ENCODE measurements at regions not wholly inside any gene's neighbourhood (a gene's known extent, or its start where the extent isn't known, plus 50 kb on each side); places are given as distances from the start of the nearest gene placed in this dataset.

- Histone ChIP-seq H3K36me3 (no peaks in the 10 kb centered on the region), H3K27ac (no peak overlapping the region), H3K9me3 (no peaks in the 10 kb centered on the region), H3K27me3 (no peaks in the 10 kb centered on the region), H3K4me3 (no peak overlapping the region), H3K4me1 (peaks cover 0 to 8% (median 2%) of the 10 kb centered on the region in 4 donors)
- no peak for ATAC-seq (ENCODE audit: low FRiP score in 2 of 2)
- no peak for TF ChIP-seq EP300 (IDR thresholded peaks at IDR 0.05)
- no peak for TF ChIP-seq POLR2A (IDR thresholded peaks at IDR 0.05)
- no peak for TF ChIP-seq POLR2AphosphoS5 (IDR thresholded peaks at IDR 0.05)
- no peak for TF ChIP-seq CTCF (IDR thresholded peaks at IDR 0.05)
- no peak for DNase-seq
- 91 to 93% methylated on average over 2 of the region's 2 CpGs for WGBS, 2 donors
Measured at GRCh38 chr11:19332476-19332875, 91.7 kb upstream of the E2F8 start.

DNA sequence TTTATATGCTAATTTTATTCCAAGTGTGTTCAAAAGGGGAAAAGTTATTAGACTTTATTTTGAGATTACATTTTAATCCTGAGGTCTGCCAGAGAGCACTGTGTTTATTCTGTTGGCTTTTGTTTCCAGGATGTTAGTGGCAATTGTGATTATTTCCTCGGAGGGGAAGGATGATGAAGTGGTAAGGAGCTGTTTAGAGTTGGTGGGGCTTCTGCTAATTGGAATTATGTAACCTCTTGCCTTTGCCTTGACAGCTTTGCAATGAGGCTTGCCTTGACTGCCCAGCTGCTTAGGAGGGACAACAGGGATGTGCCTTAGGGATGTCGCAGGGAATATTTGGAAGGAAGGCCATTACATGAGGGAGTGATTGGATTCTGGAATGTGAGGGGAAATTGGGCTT is 89.7 kb upstream of the E2F8 start:
- ATAC-seq (ENCODE audit: low FRiP score in 2 of 2) (no peak), DNase-seq (no peak)
- H3K9me3 ChIP-seq: no peaks in the 10 kb centered on the region
- no peak overlapping the region for H3K4me3 ChIP-seq
- no peak for TF ChIP-seq EP300 (IDR thresholded peaks at IDR 0.05)
- no peak for TF ChIP-seq POLR2A (IDR thresholded peaks at IDR 0.05)
- no peak for TF ChIP-seq CTCF (IDR thresholded peaks at IDR 0.05)
- no peak for TF ChIP-seq POLR2AphosphoS5 (IDR thresholded peaks at IDR 0.05)
- H3K36me3 ChIP-seq: no peaks in the 10 kb centered on the region
- peaks cover 0 to 8% (median 2%) of the 10 kb centered on the region in 4 donors for H3K4me1 ChIP-seq
- H3K27ac ChIP-seq: no peak overlapping the region
- no peaks in the 10 kb centered on the region for H3K27me3 ChIP-seq
- WGBS, 2 donors: 21 to 41% methylated on average over 2 of the region's 2 CpGs

DNA sequence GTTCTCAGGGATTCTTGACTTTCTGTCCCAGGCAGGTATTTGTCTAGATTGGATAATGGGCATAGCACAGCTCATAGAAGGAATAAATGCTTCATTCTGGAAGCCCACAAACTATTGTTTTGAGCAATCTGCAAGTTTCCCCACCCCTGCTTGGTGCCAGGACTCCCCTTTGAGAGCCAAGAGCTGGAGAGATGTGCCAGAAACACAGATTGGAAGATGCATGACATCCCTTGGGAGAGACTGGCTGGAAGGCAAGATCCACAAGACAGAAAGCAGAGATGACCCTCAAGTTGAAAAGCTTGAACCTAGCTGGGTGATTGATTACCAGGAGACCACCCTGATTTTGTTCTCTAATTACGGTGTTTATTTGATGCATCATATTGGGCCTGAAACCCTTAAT is 89.2 kb upstream of the E2F8 start:
- Histone ChIP-seq H3K4me3 (no peak overlapping the region), H3K27me3 (no peaks in the 10 kb centered on the region), H3K36me3 (no peaks in the 10 kb centered on the region), H3K27ac (no peak overlapping the region), H3K9me3 (no peaks in the 10 kb centered on the region), H3K4me1 (peaks cover 0 to 8% (median 2%) of the 10 kb centered on the region in 4 donors)
- no peak for ATAC-seq (ENCODE audit: low FRiP score in 2 of 2)
- WGBS, 2 donors: 81 to 95% methylated on average over 1 of the region's 1 CpG
- TF ChIP-seq CTCF (IDR thresholded peaks at IDR 0.05): no peak
- TF ChIP-seq POLR2A (IDR thresholded peaks at IDR 0.05): no peak
- no peak for TF ChIP-seq POLR2AphosphoS5 (IDR thresholded peaks at IDR 0.05)
- no peak for TF ChIP-seq EP300 (IDR thresholded peaks at IDR 0.05)
- DNase-seq: no peak

DNA sequence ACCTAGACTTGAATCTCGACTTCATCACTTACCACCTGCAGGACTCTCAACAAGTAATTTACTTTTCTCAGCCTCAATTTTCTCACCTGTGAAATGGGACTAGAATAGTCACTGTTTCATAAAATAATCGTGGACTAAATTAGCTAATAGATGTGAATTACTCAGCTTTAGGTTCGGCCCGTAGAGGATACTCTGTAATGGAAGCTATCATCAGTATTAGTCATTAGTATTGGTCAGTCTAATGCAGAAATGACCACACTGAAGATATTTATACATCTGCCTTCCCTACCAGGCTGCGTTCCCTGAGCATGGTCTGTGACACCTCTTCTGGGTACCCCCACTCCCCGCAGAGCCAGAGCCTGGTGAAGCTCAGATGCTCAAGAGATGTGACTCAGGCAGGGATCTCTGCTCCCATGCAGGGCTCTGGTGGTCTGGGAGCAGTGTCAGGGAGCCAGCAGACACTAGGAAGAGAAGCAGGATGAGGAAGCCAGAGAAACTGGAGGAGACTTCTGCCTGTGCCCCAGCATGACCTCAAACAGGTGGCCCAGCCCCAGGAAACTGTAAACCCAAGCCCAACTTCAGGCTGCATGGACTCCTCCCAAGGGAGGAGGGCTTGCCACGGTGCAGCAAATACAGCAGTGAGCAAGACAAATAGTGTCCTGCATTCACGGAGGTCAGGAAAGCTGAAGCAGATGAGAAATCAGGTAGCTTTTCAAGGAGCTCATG is 88.0 kb upstream of the E2F8 start:
- no peak for DNase-seq
- no peak overlapping the region for H3K4me3 ChIP-seq
- H3K9me3 ChIP-seq: no peaks in the 10 kb centered on the region
- H3K4me1 ChIP-seq: peaks cover 0 to 8% (median 2%) of the 10 kb centered on the region in 4 donors
- H3K27me3 ChIP-seq: no peaks in the 10 kb centered on the region
- ATAC-seq (ENCODE audit: low FRiP score in 2 of 2): no peak
- no peaks in the 10 kb centered on the region for H3K36me3 ChIP-seq
- TF ChIP-seq POLR2AphosphoS5 (IDR thresholded peaks at IDR 0.05) (no peak), EP300 (IDR thresholded peaks at IDR 0.05) (no peak), POLR2A (IDR thresholded peaks at IDR 0.05) (no peak), CTCF (IDR thresholded peaks at IDR 0.05) (no peak)
- WGBS, 2 donors: 67 to 77% methylated on average over 8 of the region's 8 CpGs
- H3K27ac ChIP-seq: no peak overlapping the region

- ATAC-seq (ENCODE audit: low FRiP score in 2 of 2): no peak
- no peak for DNase-seq
- 78 to 87% methylated on average over 3 of the region's 3 CpGs for WGBS, 2 donors
- H3K4me3 ChIP-seq: no peak overlapping the region
- no peaks in the 10 kb centered on the region for H3K36me3 ChIP-seq
- H3K27ac ChIP-seq: no peak overlapping the region
- peaks cover 0 to 3% (median 0%) of the 10 kb centered on the region in 4 donors for H3K9me3 ChIP-seq
- TF ChIP-seq EP300 (IDR thresholded peaks at IDR 0.05) (no peak), CTCF (IDR thresholded peaks at IDR 0.05) (no peak), POLR2AphosphoS5 (IDR thresholded peaks at IDR 0.05) (no peak), POLR2A (IDR thresholded peaks at IDR 0.05) (no peak)
- H3K4me1 ChIP-seq: peaks cover 0 to 8% (median 2%) of the 10 kb centered on the region in 4 donors
- H3K27me3 ChIP-seq: no peaks in the 10 kb centered on the region
Measured at GRCh38 chr11:19327280-19327679, 86.5 kb upstream of the E2F8 start.

All from upper lobe of left lung (tissue), 6 donors.